OCI-M1 (cell line): ENCODE measurements at regions not wholly inside any gene's neighbourhood (a gene's known extent, or its start where the extent isn't known, plus 50 kb on each side); places are given as distances from the start of the nearest gene placed in this dataset.

Experiments used
- DNase-seq: peaks from one replicate; lab custom pipeline; 2025; lab: John Stamatoyannopoulos, UW

DNA sequence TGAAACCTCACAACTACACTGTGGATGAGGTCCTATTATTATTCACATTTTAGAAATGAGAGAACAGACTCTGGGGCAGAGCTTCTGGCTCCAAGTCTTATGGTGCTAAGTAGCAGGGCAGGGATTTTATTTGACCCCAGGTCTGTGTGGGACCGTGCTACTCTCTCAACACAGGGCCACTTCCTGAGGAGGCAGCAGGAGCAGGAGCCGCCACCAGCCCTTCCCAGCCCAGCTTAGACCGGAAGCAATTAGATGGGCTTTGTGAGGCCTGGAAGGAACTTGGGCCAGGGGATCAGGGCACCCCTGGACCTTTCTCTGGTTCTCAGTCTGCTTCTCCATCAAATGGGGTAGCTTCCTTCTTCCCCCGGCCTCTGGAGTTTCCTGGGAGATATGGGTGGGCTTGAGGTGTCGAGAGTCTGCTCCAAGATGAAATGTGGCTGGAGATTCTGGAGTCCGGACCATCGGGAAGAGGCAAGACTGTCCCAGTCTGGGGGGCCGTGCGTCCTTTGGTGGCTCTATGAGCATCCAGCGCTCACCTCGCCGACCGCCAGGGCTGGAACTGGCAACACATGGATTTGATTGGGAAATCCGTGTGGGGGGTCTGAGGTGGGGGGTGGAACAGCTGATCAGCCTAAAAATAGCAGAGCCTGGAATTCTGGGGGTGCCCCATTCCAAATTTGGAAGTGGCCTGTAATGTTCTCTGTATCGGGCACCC lies 136.8 kb downstream of the FOXD2 start:
- DNase-seq: no peak

- DNase-seq: no peak
These were observed 138.3 kb downstream of the FOXD2 start for GRCh38 chr1:47575855-47576757.

DNA sequence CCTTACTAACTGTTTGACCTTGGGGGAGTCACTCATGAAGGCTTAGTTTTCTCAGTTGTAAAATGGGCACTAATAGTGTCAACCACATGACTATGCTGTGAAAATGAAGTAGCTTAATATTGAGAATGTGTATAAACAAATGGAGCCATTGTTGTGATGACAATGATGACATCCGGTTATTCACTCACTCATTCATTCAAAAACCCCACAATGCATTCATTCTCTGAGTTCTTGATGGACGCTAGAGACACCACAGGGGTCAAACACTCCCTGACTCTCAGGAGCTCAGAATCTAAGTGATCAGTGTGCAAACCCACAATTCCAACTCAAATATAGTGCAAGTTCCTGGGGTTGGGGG lies 138.9 kb downstream of the FOXD2 start:
- DNase-seq: no peak

GRCh38 chr1:47577303-47578025 lies 139.6 kb downstream of the FOXD2 start:
- DNase-seq: no peak

DNA sequence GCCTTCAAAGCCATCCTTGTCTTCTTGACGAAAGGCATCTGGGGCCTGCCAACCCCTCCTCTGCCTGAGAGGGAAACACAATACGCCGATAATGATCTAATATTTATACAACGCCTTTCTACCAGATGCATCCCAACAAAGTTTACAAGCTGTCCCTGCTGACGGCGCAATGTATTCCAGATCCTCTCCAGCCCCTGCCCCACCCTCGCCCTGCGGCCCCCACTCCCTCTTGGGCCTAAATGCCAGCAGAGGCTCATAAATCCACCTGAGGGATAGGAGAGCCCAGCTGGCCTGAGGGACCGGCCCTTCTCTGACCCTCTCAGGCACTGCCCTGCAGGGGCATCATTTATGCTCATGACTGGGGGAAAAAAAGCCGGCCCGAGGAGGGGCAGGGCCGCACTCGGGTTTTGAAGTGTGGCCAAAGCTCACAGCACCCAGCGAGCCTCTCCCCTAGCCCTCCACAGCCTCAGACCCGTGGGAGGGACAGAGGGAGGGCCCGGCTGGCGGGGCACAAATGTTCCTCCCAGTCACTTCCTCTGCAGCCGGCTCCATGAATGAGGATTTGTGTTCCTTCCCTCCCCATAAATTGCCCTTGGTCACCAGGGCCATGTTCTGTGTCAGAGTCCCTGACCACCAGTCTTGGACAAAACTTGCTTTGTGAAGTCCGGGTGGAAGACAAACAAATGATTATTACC lies 140.3 kb downstream of the FOXD2 start:
- DNase-seq: no peak

- DNase-seq: no peak
These were observed 141.0 kb downstream of the FOXD2 start for GRCh38 chr1:47578721-47579419.

- DNase-seq: no peak
These were observed 142.0 kb downstream of the FOXD2 start for GRCh38 chr1:47579809-47580208.

GRCh38 chr1:47580451-47580995 lies 142.7 kb downstream of the FOXD2 start:
- DNase-seq: no peak

GRCh38 chr1:47582891-47583608 lies 145.2 kb downstream of the FOXD2 start:
- DNase-seq: no peak

DNA sequence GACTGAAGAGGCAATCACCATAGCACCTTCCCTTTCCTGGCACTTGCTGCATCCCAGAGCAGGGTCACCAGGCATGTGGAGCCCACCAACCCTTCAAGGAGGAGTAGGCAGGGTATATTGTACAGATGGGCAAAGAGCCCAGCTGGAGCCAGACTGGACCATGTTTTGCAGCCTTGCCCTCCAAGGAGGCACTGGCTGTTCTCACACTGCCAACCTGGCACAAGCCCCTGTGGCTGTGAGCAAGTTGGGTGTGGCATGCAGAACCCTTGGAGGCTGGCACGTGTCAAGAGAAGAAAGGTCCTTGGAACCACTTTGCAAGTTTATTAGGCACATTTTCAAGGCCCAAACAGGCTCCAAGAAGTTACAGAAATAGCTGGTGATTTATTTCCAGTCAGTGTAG lies 146.4 kb downstream of the FOXD2 start:
- DNase-seq: no peak

DNA sequence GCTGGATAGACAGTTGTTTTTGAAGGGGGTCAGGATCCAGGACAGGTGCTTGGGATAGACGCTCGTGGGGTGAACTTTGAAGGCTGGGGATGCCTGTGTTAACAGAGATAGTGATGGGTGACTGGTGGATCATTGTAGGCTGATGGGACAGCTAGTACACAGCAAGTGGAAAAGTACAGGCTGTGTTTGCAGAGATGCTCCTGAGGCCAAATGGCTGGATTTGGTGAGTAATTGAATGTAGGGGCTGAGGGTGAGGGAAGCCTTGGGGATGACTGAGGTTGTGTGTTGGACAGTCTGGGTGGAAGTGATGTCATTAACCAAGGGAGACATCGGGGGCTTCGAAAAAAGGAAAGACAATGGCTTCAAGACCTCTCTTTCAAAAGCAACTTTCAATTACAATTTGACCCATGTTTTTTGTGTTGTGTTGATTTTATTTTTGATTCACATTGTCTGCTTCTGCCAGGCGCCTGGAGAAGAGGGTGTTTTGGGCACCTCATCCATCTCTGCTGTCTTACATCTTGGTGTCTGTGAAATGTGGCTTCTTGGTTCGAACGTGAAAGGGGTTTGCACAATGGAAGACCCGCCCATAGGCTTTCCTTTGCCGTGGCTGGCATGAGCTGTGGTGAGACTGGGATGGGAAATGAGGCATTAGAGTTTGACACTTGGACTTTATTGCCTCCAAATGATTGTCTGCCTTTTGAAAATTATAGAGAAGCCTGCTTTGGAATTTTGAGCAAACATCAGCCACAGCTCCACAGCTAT lies 147.5 kb downstream of the FOXD2 start:
- no peak for DNase-seq

DNA sequence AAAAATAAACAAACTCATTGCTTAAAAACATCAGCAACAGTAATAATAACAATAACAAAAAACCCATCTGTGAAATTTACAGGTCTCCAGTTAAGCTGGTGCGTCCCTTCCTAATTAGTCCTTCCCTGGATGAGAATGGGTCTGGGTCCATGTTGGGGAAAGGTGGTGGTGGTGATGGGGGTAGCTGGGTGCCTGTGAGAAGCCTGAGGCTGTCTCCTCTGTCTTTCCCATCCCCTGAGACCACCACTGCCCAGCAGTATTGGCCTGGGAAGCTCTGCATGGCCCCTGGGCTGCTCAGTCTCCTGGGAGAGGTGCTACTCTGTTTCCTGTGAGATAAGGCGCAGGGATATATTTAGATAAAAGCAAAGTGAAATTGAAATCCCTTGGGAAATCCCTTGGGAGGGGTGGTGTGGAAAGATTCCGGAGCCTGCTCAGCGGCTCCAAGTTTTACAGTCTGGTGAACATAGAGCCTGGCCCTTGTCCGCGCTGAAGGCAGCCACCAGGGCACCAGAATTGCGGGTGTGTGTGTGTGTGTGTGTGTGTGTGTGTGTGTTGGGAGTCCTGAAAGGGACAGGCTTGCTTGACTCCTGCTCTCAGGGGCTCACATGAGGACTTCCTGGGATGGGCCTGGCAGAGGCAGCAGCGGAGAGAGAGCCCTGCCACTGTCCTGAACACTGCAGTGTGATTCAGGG lies 150.2 kb downstream of the FOXD2 start:
- no peak for DNase-seq

DNA sequence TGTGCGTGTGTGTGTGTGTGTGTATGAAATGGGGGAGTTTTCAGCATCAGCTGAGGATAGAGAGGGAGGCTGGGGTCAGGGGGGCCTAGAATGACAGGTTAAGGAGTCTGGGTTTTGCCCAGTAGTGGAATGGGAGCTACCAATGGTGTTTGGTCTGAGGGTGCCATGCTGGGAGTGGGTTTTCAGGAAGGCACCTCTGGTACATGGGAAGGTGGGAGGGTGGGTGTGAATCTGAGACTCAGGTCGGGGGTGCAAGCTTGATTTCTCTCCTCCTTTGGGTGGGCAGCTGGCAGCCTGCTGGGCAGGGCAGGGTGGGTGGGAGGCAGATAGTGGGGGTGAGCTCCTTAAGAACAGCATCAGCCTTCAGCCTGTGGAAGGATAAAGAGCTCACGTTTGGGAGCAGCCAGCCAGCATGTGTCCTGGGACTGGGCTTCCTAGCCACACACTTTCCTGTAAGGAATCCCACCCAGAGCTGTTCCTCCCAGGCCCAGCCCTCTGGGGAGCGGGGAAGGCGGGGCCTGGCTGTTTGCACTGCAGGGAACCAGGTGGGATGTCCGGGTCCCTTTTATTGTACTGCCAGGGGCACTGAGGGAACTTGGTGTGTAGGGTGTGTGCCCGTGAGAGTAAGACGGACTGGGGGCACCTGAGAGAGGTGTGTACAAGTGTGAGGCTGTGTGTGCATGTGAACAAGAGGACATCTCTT lies 152.8 kb downstream of the FOXD2 start:
- DNase-seq: no peak

DNA sequence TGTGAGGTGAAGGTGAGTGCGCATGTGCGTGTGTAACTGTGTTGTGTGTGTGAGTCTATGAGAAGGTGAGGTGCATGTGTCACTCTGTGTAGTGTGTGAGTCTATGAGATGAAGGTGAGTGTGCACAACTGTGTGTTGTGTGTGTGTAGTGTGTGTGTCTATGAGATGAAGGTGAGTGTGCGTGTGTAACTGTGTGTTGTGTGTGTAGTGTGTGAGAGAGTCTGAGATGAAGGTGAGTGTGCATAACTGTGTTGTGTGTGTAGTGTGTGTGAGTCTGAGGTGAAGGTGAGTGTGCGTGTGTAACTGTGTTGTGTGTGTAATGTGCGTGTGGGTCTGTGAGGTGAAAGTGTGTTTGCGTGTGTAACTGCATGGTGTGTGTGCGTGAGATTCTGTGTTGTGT lies 154.0 kb downstream of the FOXD2 start:
- no peak for DNase-seq

- no peak for DNase-seq
These were observed 154.6 kb downstream of the FOXD2 start for GRCh38 chr1:47592296-47593012.

GRCh38 chr1:47593013-47593568 lies 155.2 kb downstream of the FOXD2 start:
- DNase-seq: no peak

GRCh38 chr1:47593598-47594285 lies 155.9 kb downstream of the FOXD2 start:
- DNase-seq: no peak
